Fibroblast of lung (primary cell): ENCODE measurements at regions not wholly inside any gene's neighbourhood (a gene's known extent, or its start where the extent isn't known, plus 50 kb on each side); places are given as distances from the start of the nearest gene placed in this dataset.

Source experiments
- CTCF ChIP-seq, 2 donors: IDR thresholded peaks in 1 of 2; conservative IDR thresholded peaks in 1 of 2; 1 replicate in 1 of 2; 2 replicates in 1 of 2; pipeline ENCODE4 v1.5.1; 2011 to 2012; ENCODE audit warnings: low read length in 2 of 2, control low read depth in 1 of 2, inconsistent platforms in 1 of 2, low read depth in 1 of 2, mild to moderate bottlenecking in 1 of 2
- EZH2 ChIP-seq: IDR thresholded peaks from 2 replicates; pipeline ENCODE4 v1.5.1; 2012; ENCODE audit warnings: low read length, control low read depth, mild to moderate bottlenecking; ENCODE audit errors: missing control alignments

- TF ChIP-seq CTCF (conservative IDR thresholded peaks at IDR 0.05 in 1 of 2, IDR thresholded peaks at IDR 0.05 in 1 of 2; ENCODE audit: low read depth in 1 of 2, low read length in 2 of 2) (no peak), EZH2 (no peak)
Measured at GRCh38 chr4:180950377-180950776, 1292.8 kb upstream of the TENM3 start.
